Liver (tissue), 8 donors: ENCODE measurements at regions not wholly inside any gene's neighbourhood (a gene's known extent, or its start where the extent isn't known, plus 50 kb on each side); places are given as distances from the start of the nearest gene placed in this dataset.

Source experiments
- DNase-seq: peaks from one replicate; pipeline ENCODE4 v3.0.0-alpha.2; 2017; ENCODE audit warnings: low spot score
- H3K27ac ChIP-seq, 2 donors: one replicate each; pipeline ENCODE4 v1.7.0; 2013; ENCODE audit warnings: inconsistent platforms in 2 of 2, low read length in 2 of 2, control low read depth in 1 of 2, low read depth in 1 of 2, mild to moderate bottlenecking in 1 of 2
- H3K27me3 ChIP-seq, 4 donors: one replicate each; pipeline versions ENCODE4 v1.6.1 to v1.7.0; 2013; ENCODE audit warnings: low read length in 3 of 4, inconsistent platforms in 1 of 4, mild to moderate bottlenecking in 1 of 4, moderate library complexity in 1 of 4; ENCODE audit not compliant: control insufficient read depth in 4 of 4, insufficient read depth in 4 of 4
- H3K36me3 ChIP-seq, 4 donors: one replicate each; pipeline versions ENCODE4 v1.6.1 to v1.7.0; 2013; ENCODE audit warnings: low read length in 3 of 4, mild to moderate bottlenecking in 3 of 4, low read depth in 1 of 4, moderate library complexity in 1 of 4; ENCODE audit not compliant: control insufficient read depth in 4 of 4, insufficient read depth in 3 of 4
- H3K4me1 ChIP-seq, 4 donors: one replicate each; pipeline versions ENCODE4 v1.6.1 to v1.7.0; 2013; ENCODE audit warnings: low read length in 3 of 4, mild to moderate bottlenecking in 3 of 4, moderate library complexity in 1 of 4; ENCODE audit not compliant: control insufficient read depth in 4 of 4, insufficient read depth in 4 of 4
- H3K4me3 ChIP-seq, 3 donors: one replicate each; pipeline versions ENCODE4 v1.6.1 to v1.7.0; 2013; ENCODE audit warnings: low read length in 3 of 3, control low read depth in 1 of 3, low read depth in 1 of 3, mild to moderate bottlenecking in 1 of 3
- H3K9ac ChIP-seq, 2 donors: one replicate each; pipeline ENCODE4 v1.7.0; 2013; ENCODE audit warnings: low read length in 2 of 2, mild to moderate bottlenecking in 2 of 2, moderate library complexity in 2 of 2, control low read depth in 1 of 2, low read depth in 1 of 2
- H3K9me3 ChIP-seq, 4 donors: one replicate each; pipeline versions ENCODE4 v1.6.1 to v1.7.0; 2013; ENCODE audit warnings: low read length in 3 of 4; ENCODE audit not compliant: control insufficient read depth in 4 of 4
- EGR1 ChIP-seq, 2 donors: IDR thresholded peaks; 2 replicates each; pipeline ENCODE4 v1.6.1; 2016 to 2018; ENCODE audit warnings: antibody characterized with exemption in 2 of 2, low read depth in 2 of 2
- FOXA1 ChIP-seq: IDR thresholded peaks from 2 replicates; pipeline ENCODE4 v1.6.1; 2016; ENCODE audit warnings: antibody characterized with exemption
- FOXA2 ChIP-seq: IDR thresholded peaks from 2 replicates; pipeline ENCODE4 v1.6.1; 2016; ENCODE audit warnings: antibody characterized with exemption
- GABPA ChIP-seq, 2 donors: IDR thresholded peaks in 1 of 2; conservative IDR thresholded peaks in 1 of 2; 2 replicates each; pipeline ENCODE4 v1.6.1; 2016; ENCODE audit warnings: antibody characterized with exemption in 2 of 2, mild to moderate bottlenecking in 1 of 2, moderate library complexity in 1 of 2
- HNF4A ChIP-seq, 2 donors: conservative IDR thresholded peaks; 2 replicates each; pipeline ENCODE4 v1.6.1; 2016; ENCODE audit warnings: antibody characterized with exemption in 2 of 2, mild to moderate bottlenecking in 2 of 2
- HNF4G ChIP-seq: IDR thresholded peaks from 2 replicates; pipeline ENCODE4 v1.6.1; 2016; ENCODE audit warnings: antibody characterized with exemption
- JUND ChIP-seq, 2 donors: IDR thresholded peaks; 2 replicates each; pipeline ENCODE4 v1.6.1; 2016; ENCODE audit warnings: antibody characterized with exemption in 2 of 2
- NR2F2 ChIP-seq: IDR thresholded peaks from 2 replicates; pipeline ENCODE4 v1.6.1; 2016; ENCODE audit warnings: antibody characterized with exemption
- RAD21 ChIP-seq, 2 donors: IDR thresholded peaks; 2 replicates each; pipeline ENCODE4 v1.6.1; 2016; ENCODE audit warnings: antibody characterized with exemption in 2 of 2, mild to moderate bottlenecking in 2 of 2
- RXRA ChIP-seq, 2 donors: IDR thresholded peaks; 2 replicates each; pipeline ENCODE4 v1.6.1; 2017 to 2018; ENCODE audit warnings: antibody characterized with exemption in 2 of 2, mild to moderate bottlenecking in 1 of 2
- SP1 ChIP-seq: IDR thresholded peaks from 2 replicates; pipeline ENCODE4 v1.6.1; 2018; ENCODE audit warnings: antibody characterized with exemption, mild to moderate bottlenecking
- TAF1 ChIP-seq: conservative IDR thresholded peaks from 2 replicates; pipeline ENCODE4 v1.6.1; 2016; ENCODE audit warnings: antibody characterized with exemption, mild to moderate bottlenecking
- YY1 ChIP-seq: IDR thresholded peaks from 2 replicates; pipeline ENCODE4 v1.6.1; 2016; ENCODE audit warnings: antibody characterized with exemption, mild to moderate bottlenecking
- ZBTB33 ChIP-seq: IDR thresholded peaks from 2 replicates; pipeline ENCODE4 v1.6.1; 2016; ENCODE audit warnings: antibody characterized with exemption
- WGBS: extraction: QIAGEN DNeasy Blood & Tissue Kit; methylation state at CpG from one replicate; pipeline ENCODE4 v1.1.7; 2013; 5-methylcytosine and 5-hydroxymethylcytosine counted together
- TF ChIP-seq, protein P1 (sequence below): IDR thresholded peaks from 2 replicates; pipeline ENCODE4 v1.6.1; 2016; ENCODE audit warnings: antibody characterized with exemption, mild to moderate bottlenecking
- TF ChIP-seq, protein P2 (sequence below): IDR thresholded peaks from 2 replicates; pipeline ENCODE4 v1.6.1; 2016; ENCODE audit warnings: antibody characterized with exemption
- TF ChIP-seq, protein P3 (sequence below): IDR thresholded peaks from 2 replicates; pipeline ENCODE4 v1.6.1; 2016; ENCODE audit warnings: antibody characterized with exemption
- TF ChIP-seq, protein P4 (sequence below): fragments of 150-350 bp; IDR thresholded peaks from 2 replicates; pipeline ENCODE4 v1.5.1; 2017; ENCODE audit warnings: improper control_type of control experiment, low read depth, low read length; ENCODE audit not compliant: missing input control
- donor health status: healthy.
- donor health status: healthy.
- donor health status: healthy.
- donor health status: healthy.
- donor health status: healthy.

DNA sequence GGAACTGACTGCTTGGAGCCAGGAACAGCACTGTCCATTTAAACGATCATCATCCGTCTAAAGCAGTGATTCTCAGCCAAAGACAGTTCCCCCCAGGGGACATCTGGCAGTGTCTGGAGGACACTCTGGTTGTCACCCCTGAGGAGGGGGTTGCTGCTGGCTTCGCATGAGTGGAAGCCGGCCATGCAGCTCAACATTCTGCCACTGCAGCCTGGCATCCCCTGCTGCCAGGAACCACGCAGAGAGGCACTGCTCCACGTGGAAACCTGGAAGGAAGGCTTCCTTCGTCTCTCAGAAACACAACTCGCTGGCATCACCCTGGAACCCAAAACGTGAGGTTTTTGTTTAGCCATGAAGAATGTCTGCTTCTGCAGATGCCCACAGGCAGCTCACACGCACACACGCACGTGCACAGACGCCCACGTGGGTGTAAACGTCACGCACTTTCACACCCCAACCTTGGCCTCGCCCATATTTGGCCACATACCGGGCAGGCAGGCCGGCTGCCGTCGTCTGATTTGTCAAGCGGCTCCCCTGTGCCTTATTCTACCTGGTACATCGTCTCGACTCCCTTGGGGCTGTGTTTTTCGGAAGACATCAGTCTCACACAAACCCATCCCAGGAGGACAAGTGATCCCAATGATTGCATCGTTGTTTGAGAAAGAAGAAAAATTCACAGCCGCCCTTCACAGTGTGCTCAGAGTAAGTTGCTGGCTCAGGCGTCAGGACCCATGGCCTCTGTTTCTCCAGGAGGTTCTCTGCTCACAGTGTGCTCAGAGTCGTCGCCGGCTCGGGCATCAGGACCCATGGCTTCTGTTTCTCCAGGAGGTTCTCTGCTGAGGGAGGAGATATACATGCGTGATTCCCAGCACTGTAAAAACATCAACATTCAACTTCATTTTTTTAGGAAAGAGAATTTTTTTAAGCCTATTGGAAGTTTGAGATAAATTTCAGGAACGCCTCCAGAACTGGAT, 127.2 kb upstream of the PPP2R2D start:
- Histone ChIP-seq H3K9ac (no peak overlapping the region), H3K27me3 (no peaks in the 10 kb centered on the region), H3K9me3 (peaks cover 7 to 21% (median 18%) of the 10 kb centered on the region in 4 donors), H3K27ac (no peak overlapping the region), H3K4me3 (no peak overlapping the region), H3K36me3 (no peaks in the 10 kb centered on the region), H3K4me1 (no peaks in the 10 kb centered on the region)
- TF ChIP-seq YY1: no peak
- TF ChIP-seq, protein P1, sequence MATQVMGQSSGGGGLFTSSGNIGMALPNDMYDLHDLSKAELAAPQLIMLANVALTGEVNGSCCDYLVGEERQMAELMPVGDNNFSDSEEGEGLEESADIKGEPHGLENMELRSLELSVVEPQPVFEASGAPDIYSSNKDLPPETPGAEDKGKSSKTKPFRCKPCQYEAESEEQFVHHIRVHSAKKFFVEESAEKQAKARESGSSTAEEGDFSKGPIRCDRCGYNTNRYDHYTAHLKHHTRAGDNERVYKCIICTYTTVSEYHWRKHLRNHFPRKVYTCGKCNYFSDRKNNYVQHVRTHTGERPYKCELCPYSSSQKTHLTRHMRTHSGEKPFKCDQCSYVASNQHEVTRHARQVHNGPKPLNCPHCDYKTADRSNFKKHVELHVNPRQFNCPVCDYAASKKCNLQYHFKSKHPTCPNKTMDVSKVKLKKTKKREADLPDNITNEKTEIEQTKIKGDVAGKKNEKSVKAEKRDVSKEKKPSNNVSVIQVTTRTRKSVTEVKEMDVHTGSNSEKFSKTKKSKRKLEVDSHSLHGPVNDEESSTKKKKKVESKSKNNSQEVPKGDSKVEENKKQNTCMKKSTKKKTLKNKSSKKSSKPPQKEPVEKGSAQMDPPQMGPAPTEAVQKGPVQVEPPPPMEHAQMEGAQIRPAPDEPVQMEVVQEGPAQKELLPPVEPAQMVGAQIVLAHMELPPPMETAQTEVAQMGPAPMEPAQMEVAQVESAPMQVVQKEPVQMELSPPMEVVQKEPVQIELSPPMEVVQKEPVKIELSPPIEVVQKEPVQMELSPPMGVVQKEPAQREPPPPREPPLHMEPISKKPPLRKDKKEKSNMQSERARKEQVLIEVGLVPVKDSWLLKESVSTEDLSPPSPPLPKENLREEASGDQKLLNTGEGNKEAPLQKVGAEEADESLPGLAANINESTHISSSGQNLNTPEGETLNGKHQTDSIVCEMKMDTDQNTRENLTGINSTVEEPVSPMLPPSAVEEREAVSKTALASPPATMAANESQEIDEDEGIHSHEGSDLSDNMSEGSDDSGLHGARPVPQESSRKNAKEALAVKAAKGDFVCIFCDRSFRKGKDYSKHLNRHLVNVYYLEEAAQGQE: no peak
- no peak for TF ChIP-seq HNF4G
- no peak for DNase-seq
- WGBS: 72% methylated on average over 34 of the region's 34 CpGs

GRCh38 chr10:131774681-131775085, 126.1 kb upstream of the PPP2R2D start:
- no peak overlapping the region for H3K27ac ChIP-seq
- 89% methylated on average over 17 of the region's 17 CpGs for WGBS
- no peak overlapping the region for H3K4me3 ChIP-seq
- H3K27me3 ChIP-seq: no peaks in the 10 kb centered on the region
- no peak for DNase-seq
- no peak overlapping the region for H3K9ac ChIP-seq
- H3K4me1 ChIP-seq: no peaks in the 10 kb centered on the region
- no peaks in the 10 kb centered on the region for H3K36me3 ChIP-seq
- peaks cover 7 to 21% (median 18%) of the 10 kb centered on the region in 4 donors for H3K9me3 ChIP-seq
- TF ChIP-seq, protein P2, sequence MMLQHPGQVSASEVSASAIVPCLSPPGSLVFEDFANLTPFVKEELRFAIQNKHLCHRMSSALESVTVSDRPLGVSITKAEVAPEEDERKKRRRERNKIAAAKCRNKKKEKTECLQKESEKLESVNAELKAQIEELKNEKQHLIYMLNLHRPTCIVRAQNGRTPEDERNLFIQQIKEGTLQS: no peak
- TF ChIP-seq SP1: no peak
- TF ChIP-seq RXRA (IDR thresholded peaks at IDR 0.05): no peak
- TF ChIP-seq HNF4A (conservative IDR thresholded peaks at IDR 0.05): no peak
- TF ChIP-seq, protein P3, sequence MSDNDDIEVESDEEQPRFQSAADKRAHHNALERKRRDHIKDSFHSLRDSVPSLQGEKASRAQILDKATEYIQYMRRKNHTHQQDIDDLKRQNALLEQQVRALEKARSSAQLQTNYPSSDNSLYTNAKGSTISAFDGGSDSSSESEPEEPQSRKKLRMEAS: no peak
- no peak for TF ChIP-seq TAF1
- TF ChIP-seq, protein P4, sequence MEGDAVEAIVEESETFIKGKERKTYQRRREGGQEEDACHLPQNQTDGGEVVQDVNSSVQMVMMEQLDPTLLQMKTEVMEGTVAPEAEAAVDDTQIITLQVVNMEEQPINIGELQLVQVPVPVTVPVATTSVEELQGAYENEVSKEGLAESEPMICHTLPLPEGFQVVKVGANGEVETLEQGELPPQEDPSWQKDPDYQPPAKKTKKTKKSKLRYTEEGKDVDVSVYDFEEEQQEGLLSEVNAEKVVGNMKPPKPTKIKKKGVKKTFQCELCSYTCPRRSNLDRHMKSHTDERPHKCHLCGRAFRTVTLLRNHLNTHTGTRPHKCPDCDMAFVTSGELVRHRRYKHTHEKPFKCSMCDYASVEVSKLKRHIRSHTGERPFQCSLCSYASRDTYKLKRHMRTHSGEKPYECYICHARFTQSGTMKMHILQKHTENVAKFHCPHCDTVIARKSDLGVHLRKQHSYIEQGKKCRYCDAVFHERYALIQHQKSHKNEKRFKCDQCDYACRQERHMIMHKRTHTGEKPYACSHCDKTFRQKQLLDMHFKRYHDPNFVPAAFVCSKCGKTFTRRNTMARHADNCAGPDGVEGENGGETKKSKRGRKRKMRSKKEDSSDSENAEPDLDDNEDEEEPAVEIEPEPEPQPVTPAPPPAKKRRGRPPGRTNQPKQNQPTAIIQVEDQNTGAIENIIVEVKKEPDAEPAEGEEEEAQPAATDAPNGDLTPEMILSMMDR: no peak
- no peak for TF ChIP-seq RAD21 (IDR thresholded peaks at IDR 0.05)
- TF ChIP-seq FOXA1: no peak
- no peak for TF ChIP-seq EGR1 (IDR thresholded peaks at IDR 0.05; ENCODE audit: low read depth in 2 of 2)
- no peak for TF ChIP-seq ZBTB33
- no peak for TF ChIP-seq HNF4G
- no peak for TF ChIP-seq GABPA (IDR thresholded peaks at IDR 0.05 in 1 of 2, conservative IDR thresholded peaks at IDR 0.05 in 1 of 2)
- no peak for TF ChIP-seq NR2F2
- TF ChIP-seq, protein P1: no peak
- no peak for TF ChIP-seq FOXA2
- no peak for TF ChIP-seq JUND (IDR thresholded peaks at IDR 0.05)
